HL-60/S4 treated with retinoic acid at 250 ng/mL for 4 days and 3 days (cell line): ENCODE measurements at regions not wholly inside any gene's neighbourhood (a gene's known extent, or its start where the extent isn't known, plus 50 kb on each side); places are given as distances from the start of the nearest gene placed in this dataset.

Experiments
- in situ Hi-C: fragments of 300-500 bp; cut with MboI; formaldehyde crosslinking; loops from 2 replicates; pipeline ENCODE4 v1.7.0; 2022; ENCODE audit warnings: low sequenced_read_pairs

DNA sequence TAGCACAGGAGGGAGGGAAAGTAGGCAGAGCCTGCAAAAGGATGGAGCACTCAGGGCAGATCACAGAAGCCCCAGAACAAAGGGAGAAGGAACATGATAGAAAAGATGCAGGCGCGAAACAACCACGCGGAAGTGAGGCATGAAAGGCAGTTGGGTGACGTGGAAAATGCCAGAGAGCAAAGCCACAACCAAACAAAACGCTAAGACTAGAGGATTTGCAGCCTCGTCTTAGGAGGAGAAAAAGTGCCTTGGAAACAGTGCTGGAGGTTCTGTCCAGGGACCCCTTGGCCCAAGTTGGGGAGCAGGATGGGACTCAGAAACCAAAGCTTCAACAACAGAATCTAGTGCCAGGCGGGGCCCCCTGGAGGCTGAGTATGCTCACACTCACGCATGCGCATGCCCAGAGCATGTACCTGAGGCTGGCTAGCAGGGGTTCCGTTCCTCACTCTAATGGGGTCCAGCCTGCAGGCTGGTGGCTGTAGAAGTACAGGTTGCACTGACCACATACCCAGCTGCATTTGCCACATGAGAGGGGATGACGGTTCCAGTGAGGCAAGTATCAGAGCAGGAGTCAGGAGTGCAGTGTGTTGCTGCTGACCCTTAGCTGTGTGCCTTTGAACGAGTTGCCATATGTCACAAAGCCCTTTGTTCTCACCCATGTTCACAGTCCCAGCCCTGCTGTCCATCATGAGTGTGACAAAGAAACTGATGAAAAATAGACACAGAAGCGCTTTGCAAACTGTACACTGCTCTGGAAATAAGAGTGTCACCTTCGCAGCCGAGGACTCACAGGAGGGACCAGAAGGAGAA lies 568.6 kb upstream of the CADM1 start:
- in situ Hi-C loops, result no loop called here

GRCh38 chr11:116072133-116072532 lies 567.9 kb upstream of the CADM1 start:
- in situ Hi-C loops, result no loop called here

GRCh38 chr11:116071241-116071640 lies 567.0 kb upstream of the CADM1 start:
- in situ Hi-C loops, result no loop called here

DNA sequence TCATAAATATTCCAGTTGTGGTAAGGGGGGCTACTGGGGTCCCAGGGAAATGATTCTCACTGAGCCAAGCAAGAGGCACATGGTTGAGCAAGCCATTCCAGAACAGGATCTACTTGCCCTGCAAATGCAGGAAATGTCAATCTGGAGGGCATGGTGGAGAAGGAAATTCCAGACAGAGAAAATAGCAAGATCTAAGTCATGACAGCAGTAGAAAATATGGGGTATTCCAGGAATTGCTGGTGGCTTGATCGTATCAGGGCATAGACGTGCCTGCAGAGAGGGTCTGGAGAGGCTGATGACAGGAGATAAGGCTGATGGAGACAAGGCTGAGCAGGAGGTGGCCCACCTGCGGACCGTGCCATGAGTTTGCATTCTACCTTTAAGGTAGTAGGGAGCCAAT lies 566.3 kb upstream of the CADM1 start:
- in situ Hi-C loops, result no loop called here

DNA sequence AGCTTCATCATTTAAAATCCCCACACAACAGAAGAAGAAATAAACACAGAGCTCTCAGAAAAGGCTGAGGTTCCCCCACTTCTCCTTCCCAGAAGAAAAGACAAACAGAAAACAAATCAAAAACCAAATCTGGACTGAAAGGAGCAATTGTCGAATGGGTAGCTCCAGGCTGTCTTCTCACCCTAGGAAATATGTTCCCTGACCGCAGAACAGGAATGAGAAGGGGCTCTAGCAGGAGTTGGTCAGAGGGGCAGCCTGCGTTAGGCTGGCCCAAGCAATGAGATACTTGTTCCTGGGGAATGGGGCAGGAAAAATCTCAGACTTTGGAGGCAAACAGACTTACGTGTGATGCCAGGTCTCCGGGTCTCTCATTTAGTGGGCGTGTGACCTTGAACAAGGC lies 562.6 kb upstream of the CADM1 start:
- in situ Hi-C loops, result no loop called here

DNA sequence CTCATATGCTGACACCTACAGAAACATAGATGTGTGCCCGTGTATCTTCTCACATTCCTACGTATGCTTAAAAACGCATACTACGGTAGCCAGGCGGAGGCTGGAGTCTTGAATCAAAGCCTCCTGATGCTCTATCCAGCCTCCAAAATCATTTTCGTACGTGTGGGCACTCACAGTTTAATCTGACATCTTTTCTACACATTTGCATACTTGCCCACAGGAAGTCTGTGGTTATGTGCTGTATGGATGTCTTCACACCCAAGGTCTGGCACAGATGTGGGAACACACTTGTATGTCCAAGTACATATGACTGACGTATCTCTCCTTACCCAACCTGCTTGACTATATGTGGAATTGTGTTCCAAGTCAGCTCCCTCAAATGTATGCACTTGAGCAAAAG lies 561.8 kb upstream of the CADM1 start:
- in situ Hi-C loops, result no loop called here

DNA sequence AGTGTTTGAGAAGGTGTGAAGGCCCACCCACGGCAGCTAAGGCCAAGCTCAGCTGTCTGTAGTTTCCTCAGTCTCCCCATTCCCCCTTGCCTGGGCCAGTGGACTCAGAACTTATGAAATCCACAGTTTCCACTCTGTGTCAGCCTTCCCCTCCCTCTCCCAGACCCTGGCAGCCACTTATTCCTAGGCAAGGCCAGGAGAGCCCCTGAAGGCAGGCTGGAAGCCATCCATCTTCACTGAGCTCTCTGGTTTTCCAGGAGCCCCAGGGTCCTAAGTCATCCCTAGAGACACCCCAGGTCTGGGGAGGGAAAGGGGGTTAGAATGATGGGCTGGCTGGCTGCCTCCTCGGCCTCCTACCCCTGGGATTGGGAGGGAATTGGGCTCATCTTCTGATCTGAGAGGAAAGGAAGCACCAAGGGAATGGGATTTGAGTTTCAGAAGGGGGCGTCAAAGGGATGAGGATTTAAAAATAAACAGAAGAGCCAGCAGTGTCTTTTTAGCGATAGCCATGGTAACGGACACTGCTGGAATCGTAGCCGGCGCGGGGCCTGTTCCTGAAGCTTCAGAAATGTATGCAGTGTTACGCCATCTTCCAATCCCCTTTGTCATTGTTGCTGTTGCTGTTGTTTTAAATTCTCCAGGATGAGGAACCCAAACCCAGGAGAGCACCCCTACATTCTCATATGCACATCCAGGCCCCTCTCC lies 561.1 kb upstream of the CADM1 start:
- in situ Hi-C loops, result no loop called here

GRCh38 chr11:116062490-116063171 lies 558.4 kb upstream of the CADM1 start:
- in situ Hi-C loops, result no loop called here

DNA sequence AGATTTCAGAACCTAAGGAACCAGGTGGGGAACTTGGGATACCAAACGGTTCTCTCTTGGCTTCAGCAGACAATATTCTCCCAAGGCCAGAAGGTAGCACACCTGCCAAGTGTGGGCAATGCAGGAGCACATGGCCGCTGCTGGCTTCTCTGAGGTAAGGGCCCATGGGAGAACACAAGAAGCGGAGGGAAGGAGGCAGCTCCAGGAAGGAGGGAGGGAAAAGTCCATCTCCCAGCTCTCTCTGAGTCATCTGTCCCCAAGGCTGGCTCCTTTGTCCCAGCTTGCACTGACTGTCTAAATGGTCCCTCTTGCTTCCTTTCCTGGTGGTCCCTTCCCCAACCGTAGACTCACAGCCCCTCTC lies 557.9 kb upstream of the CADM1 start:
- in situ Hi-C loops, result no loop called here

GRCh38 chr11:116061322-116061721 lies 557.1 kb upstream of the CADM1 start:
- in situ Hi-C loops, result no loop called here

DNA sequence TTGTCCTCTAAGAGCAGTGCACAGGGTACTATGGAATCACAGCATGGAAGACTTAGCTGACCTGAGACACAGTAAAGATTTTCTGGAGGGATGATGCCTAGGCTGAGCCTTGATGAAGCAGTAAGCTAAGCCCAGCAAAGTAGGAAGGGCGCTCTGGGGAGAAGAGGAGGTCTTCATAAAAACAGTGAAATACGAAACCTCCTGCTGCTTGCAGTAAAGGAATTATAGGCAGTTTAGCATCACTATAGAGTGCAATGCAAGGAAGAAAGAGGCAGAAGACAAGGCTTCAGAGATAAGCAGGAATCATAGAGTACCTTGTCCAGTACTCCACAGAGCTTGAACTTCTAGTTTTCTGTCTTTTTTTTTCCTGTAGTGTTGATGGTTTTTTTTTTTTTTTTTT lies 555.7 kb upstream of the CADM1 start:
- in situ Hi-C loops, result no loop called here

GRCh38 chr11:116057000-116057399 lies 552.8 kb upstream of the CADM1 start:
- in situ Hi-C loops, result no loop called here

GRCh38 chr11:116055064-116055463 lies 550.8 kb upstream of the CADM1 start:
- in situ Hi-C loops, result no loop called here

GRCh38 chr11:116053548-116053919 lies 549.3 kb upstream of the CADM1 start:
- in situ Hi-C loops, result no loop called here

DNA sequence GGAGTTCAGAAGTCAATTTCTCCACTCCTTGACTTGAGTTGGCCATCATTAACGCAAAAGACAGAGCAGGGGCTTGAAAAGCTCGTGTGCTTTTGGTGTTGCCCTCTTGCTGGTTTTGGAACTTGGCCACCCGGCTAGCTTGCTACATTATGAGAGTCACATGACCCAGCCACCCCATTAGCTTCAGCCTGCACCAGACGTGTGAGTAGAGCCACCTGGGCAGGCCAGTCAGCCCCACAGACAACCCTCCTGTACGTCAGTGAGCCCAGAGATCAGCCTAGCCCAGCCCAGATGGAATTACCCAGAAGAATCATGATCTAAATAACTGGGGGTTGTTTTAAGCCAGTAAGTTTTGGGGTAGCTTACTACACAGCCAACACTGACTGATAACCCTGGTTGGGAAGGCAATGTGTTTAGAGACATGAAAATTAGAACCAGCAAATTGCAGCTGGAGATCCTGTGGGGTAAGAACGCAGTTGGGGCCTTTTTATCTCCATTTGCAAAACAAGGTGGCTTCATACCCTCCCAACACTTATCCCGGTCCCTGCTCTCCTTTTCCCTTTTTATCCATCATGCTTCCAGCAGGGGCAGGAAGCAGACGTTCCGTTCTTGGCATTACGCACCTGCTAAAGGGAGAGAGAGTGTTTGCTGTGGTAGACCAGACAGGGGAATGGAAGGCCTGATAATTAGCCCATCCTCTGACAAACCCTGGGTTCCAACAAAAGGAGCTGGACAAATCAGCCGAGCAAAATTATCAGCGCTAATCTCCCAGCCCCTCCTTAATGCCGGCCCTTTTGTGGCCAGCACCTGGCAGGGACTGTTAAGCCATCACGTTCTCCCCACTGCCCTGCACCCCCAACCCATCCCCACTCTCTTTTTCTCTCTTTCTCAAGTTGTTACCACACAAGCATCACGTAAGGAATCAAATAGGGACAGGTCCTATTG lies 548.7 kb upstream of the CADM1 start:
- in situ Hi-C loops, result no loop called here

GRCh38 chr11:116051494-116051893 lies 547.3 kb upstream of the CADM1 start:
- in situ Hi-C loops, result no loop called here

- in situ Hi-C loops, result no loop called here
These were observed 545.2 kb upstream of the CADM1 start for GRCh38 chr11:116049383-116049782.

DNA sequence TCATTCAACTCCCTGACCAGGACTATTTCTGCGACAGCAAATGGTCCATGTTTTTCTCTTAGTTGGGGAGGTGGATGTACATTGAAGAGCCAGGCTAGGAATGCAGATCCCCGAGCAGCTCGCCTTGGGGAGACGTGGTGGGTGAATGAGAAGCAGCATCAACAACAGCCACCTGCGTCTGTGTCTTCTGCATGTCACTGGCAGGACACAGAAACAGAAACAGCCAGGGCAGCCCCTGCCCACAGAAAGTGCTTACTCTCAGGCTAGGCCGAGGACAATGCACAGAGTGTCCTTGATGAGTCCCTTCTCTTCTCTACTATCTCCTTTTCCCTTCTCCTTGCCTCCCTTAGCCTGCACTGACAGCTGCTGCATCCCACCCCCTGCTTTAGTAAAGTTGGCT lies 541.9 kb upstream of the CADM1 start:
- in situ Hi-C loops, result no loop called here

GRCh38 chr11:116044941-116045340 lies 540.7 kb upstream of the CADM1 start:
- in situ Hi-C loops, result no loop called here

- in situ Hi-C loops, result no loop called here
These were observed 540.3 kb upstream of the CADM1 start for GRCh38 chr11:116044520-116044919.

DNA sequence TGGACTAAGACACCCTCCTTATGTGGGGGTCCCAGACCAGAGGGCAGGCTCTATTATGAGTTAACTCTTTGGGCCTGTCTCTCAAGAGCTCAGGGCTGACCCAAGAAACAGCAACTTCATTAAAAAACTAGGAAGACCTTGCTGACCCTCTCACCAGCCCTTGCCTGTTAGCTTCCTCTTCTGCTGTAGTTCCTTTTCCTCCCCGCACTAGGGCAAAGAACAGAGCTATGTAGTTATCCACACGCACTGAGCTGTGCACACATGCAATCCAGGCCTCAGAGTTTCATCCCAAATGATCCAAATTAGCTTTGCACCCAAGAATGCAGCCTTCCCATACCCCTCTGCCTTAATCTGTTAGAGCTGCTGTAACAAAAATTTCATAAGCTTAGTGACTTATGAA lies 539.6 kb upstream of the CADM1 start:
- in situ Hi-C loops, result no loop called here
